ENCODE measurements at regions not wholly inside any gene's neighbourhood (a gene's known extent, or its start where the extent isn't known, plus 50 kb on each side); places are given as distances from the start of the nearest gene placed in this dataset.

GRCh38 chr5:8399471-8399870, 530.5 kb downstream of the MTRR start:
- no peak for DNase-seq

GRCh38 chr5:8408258-8408657, 539.3 kb downstream of the MTRR start:
- no peak for DNase-seq

DNA sequence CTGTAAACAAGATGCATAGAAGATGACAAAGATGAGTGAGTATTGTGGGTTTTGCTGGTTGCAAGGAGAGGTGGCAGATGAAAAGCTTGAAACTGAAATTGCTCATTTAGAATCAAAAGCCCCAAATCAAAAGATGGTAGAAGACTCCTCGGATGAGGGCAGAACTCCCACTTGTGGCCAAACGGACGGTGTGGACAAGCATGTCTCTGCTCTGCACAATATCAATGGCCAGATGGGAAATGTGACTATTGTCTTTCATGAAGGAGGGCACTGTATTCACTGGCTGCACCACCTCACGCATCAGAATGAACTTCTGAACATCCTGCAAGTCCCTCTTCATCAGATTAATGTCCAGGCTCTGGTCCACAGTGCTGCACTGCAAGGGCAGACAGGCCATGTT, 541.7 kb downstream of the MTRR start:
- DNase-seq, result no peak

- no peak for DNase-seq
These were observed 545.0 kb downstream of the MTRR start for GRCh38 chr5:8413975-8414374.

- DNase-seq, result no peak
These were observed 548.5 kb downstream of the MTRR start for GRCh38 chr5:8417316-8418048.

DNA sequence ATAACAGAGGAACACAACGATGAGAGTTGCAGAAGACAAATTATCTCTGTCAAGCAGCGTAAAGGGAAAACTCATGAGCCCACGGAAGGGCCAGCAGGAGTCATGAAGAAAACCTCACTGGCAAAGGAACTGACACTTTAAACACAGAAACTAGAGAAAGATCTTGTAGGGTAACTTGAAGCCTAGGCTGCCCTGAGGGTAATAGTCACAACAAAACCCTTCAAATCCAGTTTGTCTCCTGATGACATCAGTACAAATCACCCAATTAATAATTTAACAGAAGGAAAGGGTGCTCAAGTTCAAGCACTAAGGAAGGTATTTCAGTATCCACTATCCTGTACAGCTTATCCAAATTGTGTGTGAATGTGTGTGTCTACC, 549.1 kb downstream of the MTRR start:
- DNase-seq, result no peak

- no peak for DNase-seq
These were observed 561.1 kb downstream of the MTRR start for GRCh38 chr5:8429778-8430758.

DNA sequence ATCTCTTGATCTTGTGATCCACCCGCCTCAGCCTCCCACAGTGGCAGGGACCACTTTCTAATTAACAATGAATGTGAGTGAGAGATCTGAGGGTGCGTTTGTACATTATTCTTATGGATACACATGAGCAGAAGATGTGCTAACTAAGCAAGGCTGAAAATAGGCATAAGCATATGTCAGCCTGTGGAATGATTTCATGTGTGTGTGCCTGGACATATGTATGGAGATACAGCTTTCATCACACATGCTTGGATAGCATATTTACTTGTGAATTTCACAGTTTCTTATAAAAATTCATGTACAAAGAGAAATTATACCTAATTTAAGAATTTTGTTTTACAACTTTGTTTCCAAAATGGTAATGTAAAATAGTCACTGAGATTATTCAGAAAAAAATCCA, 565.6 kb downstream of the MTRR start:
- no peak for DNase-seq

GRCh38 chr5:8436924-8437323, 568.0 kb downstream of the MTRR start:
- no peak for DNase-seq

- DNase-seq, result no peak
These were observed 576.2 kb downstream of the MTRR start for GRCh38 chr5:8445139-8445538.

DNA sequence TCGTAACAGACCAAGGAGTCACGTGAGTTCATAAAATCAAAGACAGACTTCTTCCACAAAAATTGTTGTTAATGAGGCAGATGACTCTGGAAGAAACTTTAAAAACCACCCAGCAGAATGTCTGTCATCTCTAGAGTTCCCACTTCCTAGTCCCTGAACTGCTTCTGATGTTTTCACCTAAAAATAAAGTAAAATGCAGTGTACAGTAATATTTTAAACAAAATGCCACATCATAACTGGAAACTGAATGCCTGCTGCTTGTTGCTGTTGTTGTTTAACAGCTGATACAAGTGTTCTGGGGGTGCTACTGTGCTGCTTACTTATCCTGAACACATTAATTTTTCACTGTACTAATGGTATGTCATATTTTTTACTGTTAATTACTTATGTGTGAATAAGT, 577.2 kb downstream of the MTRR start:
- no peak for DNase-seq

GRCh38 chr5:8456846-8457186, 587.9 kb downstream of the MTRR start:
- DNase-seq, result no peak

DNA sequence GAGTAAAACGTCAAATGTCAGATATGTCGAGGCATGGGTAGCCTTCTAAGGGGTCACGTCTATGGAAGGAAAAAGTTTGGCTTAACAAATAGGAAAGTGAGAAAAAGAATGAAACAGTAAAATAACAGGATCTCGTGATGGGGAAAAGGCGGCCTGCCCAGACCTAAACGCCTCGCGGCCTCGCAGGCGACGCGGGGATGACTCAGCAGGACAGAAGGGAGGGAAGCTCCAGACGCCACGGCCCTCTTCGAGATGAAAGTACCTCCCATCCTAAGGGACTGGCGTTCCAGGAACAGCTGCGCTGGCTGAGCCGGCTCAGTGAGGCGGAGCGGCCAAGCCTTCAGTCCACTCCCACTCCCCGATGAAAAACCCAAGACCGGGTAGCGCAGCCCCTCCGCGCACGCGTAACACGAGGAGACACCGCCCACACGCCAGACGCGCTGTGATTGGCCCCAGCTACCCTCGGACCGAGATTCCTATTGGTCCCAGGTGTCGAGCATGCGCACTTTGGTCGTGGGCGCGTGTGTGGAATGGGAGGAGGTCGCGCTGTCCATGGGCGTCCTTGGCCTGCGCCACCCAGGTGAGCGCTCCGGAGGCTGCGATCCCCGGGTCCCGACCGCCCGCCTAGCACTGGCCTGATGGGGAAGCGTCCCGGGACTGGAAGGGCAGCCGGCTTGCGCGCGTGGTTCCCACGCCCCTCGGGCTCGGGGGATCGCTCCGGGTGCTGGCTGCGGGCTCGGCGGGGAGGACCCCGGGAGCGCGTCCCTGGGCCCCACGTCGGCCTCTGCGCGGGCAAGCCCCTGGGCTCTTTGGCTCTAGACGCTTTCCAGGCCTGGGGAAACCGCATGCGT, 588.5 kb downstream of the MTRR start:
- peak; percentile 86 for DNase-seq

GRCh38 chr5:8458038-8458383, 589.1 kb downstream of the MTRR start:
- DNase-seq, result peak; percentile 13

- no peak for DNase-seq
These were observed 592.6 kb downstream of the MTRR start for GRCh38 chr5:8461543-8461942.

- DNase-seq, result no peak
These were observed 593.6 kb downstream of the MTRR start for GRCh38 chr5:8462565-8462964.

DNA sequence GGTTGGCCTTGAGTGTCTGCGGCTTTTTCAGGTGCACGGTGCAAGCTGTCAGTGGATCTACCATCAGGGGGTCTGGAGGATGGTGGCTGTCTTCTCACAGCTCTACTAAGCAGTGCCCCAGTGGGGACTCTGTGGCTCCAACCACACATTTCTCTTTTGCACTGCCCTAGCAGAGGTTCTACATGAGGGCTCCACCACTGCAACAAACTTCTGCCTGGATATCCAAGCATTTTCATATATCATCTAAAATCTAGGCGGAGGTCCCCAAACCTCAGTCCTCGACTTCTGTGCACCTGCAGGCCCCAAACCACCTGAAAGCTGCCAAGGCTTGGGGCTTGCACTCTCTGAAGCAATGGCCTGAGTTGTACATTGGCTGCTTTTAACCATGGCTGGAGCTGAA, 601.5 kb downstream of the MTRR start:
- DNase-seq, result no peak

GRCh38 chr5:8471581-8471980, 602.6 kb downstream of the MTRR start:
- no peak for DNase-seq

- no peak for DNase-seq
These were observed 604.1 kb downstream of the MTRR start for GRCh38 chr5:8473016-8473415.

- no peak for DNase-seq
These were observed 605.0 kb downstream of the MTRR start for GRCh38 chr5:8473827-8474568.

- no peak for DNase-seq
These were observed 605.6 kb downstream of the MTRR start for GRCh38 chr5:8474569-8474930.

GRCh38 chr5:8478326-8478725, 609.4 kb downstream of the MTRR start:
- DNase-seq, result no peak

DNA sequence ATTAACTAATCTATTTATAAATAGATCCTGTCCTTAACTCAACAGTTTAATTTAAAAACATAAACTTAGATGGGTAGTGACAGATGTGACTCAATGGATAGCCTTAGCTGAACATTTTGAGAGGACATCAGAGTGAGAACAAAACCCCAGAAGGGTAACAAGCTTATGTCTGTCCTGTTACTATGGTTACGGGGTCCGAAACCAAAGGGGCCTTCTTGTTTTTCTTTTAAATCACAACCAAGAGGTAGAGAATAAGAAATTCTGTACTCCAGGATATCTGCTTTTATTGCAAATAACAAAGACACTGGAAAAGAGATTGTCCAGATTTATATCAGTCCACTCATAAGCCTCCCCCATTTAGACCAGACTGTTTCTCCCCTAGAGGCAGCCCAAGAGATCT, 612.1 kb downstream of the MTRR start:
- no peak for DNase-seq

Measured in CD4-positive, alpha-beta T cell treated with Interleukin-4 for 4 hours (primary cell).